Kidney epithelial cell (primary cell): ENCODE measurements at regions not wholly inside any gene's neighbourhood (a gene's known extent, or its start where the extent isn't known, plus 50 kb on each side); places are given as distances from the start of the nearest gene placed in this dataset.
"Not testable (repeated sequence)": the region's sequence is repeated elsewhere in the genome, so short reads cannot be mapped to it uniquely, and the experiment has no call there.

Experiments
- DNase-seq: peaks from one replicate; pipeline ENCODE4 v3.0.0-alpha.2; 2010; ENCODE audit warnings: low read depth
- H3K27me3 ChIP-seq: 2 replicates; pipeline ENCODE4 v1.6.0; 2011; ENCODE audit warnings: low read length; ENCODE audit not compliant: control insufficient read depth, insufficient read depth
- H3K36me3 ChIP-seq: 2 replicates; pipeline ENCODE4 v1.5.1; 2011; ENCODE audit warnings: low read length; ENCODE audit not compliant: control insufficient read depth, insufficient read depth
- H3K4me3 ChIP-seq: 2 replicates; pipeline ENCODE4 v1.5.1; 2011; ENCODE audit warnings: low read depth, mild to moderate bottlenecking, control low read depth, low read length
- CTCF ChIP-seq: IDR thresholded peaks from 2 replicates; pipeline ENCODE4 v1.5.1; 2011; ENCODE audit warnings: mild to moderate bottlenecking, moderate library complexity, low read length, control low read depth, inconsistent platforms; ENCODE audit not compliant: insufficient read depth, poor library complexity, severe bottlenecking

- no peak for DNase-seq
- Histone ChIP-seq H3K27me3 (no peaks in the 10 kb centered on the region), H3K36me3 (no peaks in the 10 kb centered on the region), H3K4me3 (no peak overlapping the region)
- TF ChIP-seq CTCF, result no peak
Observed at GRCh38 chr3:135596563-135596962, 369.0 kb upstream of the PPP2R3A start.

- H3K27me3 ChIP-seq, result no peaks in the 10 kb centered on the region
- no peak for DNase-seq
- TF ChIP-seq CTCF, result no peak
Observed at GRCh38 chr3:135597855-135598254, 367.7 kb upstream of the PPP2R3A start.

GRCh38 chr3:135598597-135598996 is 366.9 kb upstream of the PPP2R3A start:
- Histone ChIP-seq H3K4me3 (no peak overlapping the region), H3K36me3 (no peaks in the 10 kb centered on the region), H3K27me3 (no peaks in the 10 kb centered on the region)
- TF ChIP-seq CTCF, result no peak
- DNase-seq, result no peak

More at GRCh38 chr3:135597855-135598254, 367.7 kb upstream of the PPP2R3A start:
- Histone ChIP-seq H3K4me3 (no peak overlapping the region), H3K36me3 (no peaks in the 10 kb centered on the region)

GRCh38 chr3:135604512-135604911 is 361.0 kb upstream of the PPP2R3A start:
- not testable (repeated sequence) for DNase-seq, H3K4me3 ChIP-seq, H3K27me3 ChIP-seq, H3K36me3 ChIP-seq

GRCh38 chr3:135618123-135618522 is 347.4 kb upstream of the PPP2R3A start:
- no peak overlapping the region for H3K4me3 ChIP-seq
- no peaks in the 10 kb centered on the region for H3K36me3 ChIP-seq
- H3K27me3 ChIP-seq, result no peaks in the 10 kb centered on the region
- TF ChIP-seq CTCF, result no peak
- no peak for DNase-seq

GRCh38 chr3:135621184-135621920 is 344.2 kb upstream of the PPP2R3A start:
- H3K36me3 ChIP-seq, result no peaks in the 10 kb centered on the region
- no peak for TF ChIP-seq CTCF
- no peak for DNase-seq
- no peak overlapping the region for H3K4me3 ChIP-seq
- H3K27me3 ChIP-seq, result no peaks in the 10 kb centered on the region
